ENCODE measurements at regions not wholly inside any gene's neighbourhood (a gene's known extent, or its start where the extent isn't known, plus 50 kb on each side); places are given as distances from the start of the nearest gene placed in this dataset.
"Not testable (repeated sequence)": the region's sequence is repeated elsewhere in the genome, so short reads cannot be mapped to it uniquely, and the experiment has no call there.

- no peak for DNase-seq
These were observed 154.1 kb upstream of the CXCL13 start for GRCh38 chr4:77451530-77451929.

- DNase-seq = not testable (repeated sequence)
These were observed 153.5 kb upstream of the CXCL13 start for GRCh38 chr4:77452117-77452516.

- no peak for DNase-seq
These were observed 151.7 kb upstream of the CXCL13 start for GRCh38 chr4:77453911-77454310.

- no peak for DNase-seq
These were observed 150.8 kb upstream of the CXCL13 start for GRCh38 chr4:77454858-77455257.

GRCh38 chr4:77464100-77464499 lies 141.5 kb upstream of the CXCL13 start:
- not testable (repeated sequence) for DNase-seq

GRCh38 chr4:77465271-77465670 lies 140.3 kb upstream of the CXCL13 start:
- no peak for DNase-seq

- no peak for DNase-seq
These were observed 139.2 kb upstream of the CXCL13 start for GRCh38 chr4:77466430-77466829.

- DNase-seq = no peak
These were observed 133.7 kb upstream of the CXCL13 start for GRCh38 chr4:77471821-77472495.

GRCh38 chr4:77473509-77473908 lies 132.1 kb upstream of the CXCL13 start:
- DNase-seq = no peak

GRCh38 chr4:77481856-77482255 lies 123.8 kb upstream of the CXCL13 start:
- no peak for DNase-seq

- DNase-seq = no peak
These were observed 116.7 kb upstream of the CXCL13 start for GRCh38 chr4:77488882-77489281.

- DNase-seq = no peak
These were observed 112.4 kb upstream of the CXCL13 start for GRCh38 chr4:77493120-77493752.

- DNase-seq = no peak
These were observed 111.6 kb upstream of the CXCL13 start for GRCh38 chr4:77493829-77494551.

GRCh38 chr4:77496457-77496856 lies 109.2 kb upstream of the CXCL13 start:
- DNase-seq = no peak

- DNase-seq = no peak
These were observed 104.8 kb upstream of the CXCL13 start for GRCh38 chr4:77500801-77501200.

- DNase-seq = no peak
These were observed 104.4 kb upstream of the CXCL13 start for GRCh38 chr4:77501240-77501639.

- DNase-seq = no peak
These were observed 103.8 kb upstream of the CXCL13 start for GRCh38 chr4:77501851-77502250.

- no peak for DNase-seq
These were observed 101.2 kb upstream of the CXCL13 start for GRCh38 chr4:77504407-77504806.

- DNase-seq = no peak
These were observed 100.2 kb upstream of the CXCL13 start for GRCh38 chr4:77505275-77505957.

- no peak for DNase-seq
These were observed 99.7 kb upstream of the CXCL13 start for GRCh38 chr4:77505958-77506319.

GRCh38 chr4:77510367-77510766 lies 95.3 kb upstream of the CXCL13 start:
- DNase-seq = no peak

- no peak for DNase-seq
These were observed 80.1 kb upstream of the CXCL13 start for GRCh38 chr4:77525538-77525937.

GRCh38 chr4:77527900-77528299 lies 77.7 kb upstream of the CXCL13 start:
- DNase-seq = not testable (repeated sequence)

- DNase-seq = no peak
These were observed 67.5 kb upstream of the CXCL13 start for GRCh38 chr4:77538144-77538543.

Measured in CD4-positive, alpha-beta T cell treated with Interleukin-17A for 1 hour (primary cell).